Prostate gland (tissue), 2 donors: ENCODE measurements at regions not wholly inside any gene's neighbourhood (a gene's known extent, or its start where the extent isn't known, plus 50 kb on each side); places are given as distances from the start of the nearest gene placed in this dataset.

ENCODE experiments used
- DNase-seq: peaks from one replicate; pipeline ENCODE4 v3.0.0-alpha.2; 2019; ENCODE audit warnings: low spot score
- H3K27ac ChIP-seq, 2 donors: fragments of 200-600 bp; sonication (generic); 2 replicates each; pipeline ENCODE4 v1.5.1; 2017 to 2019
- H3K27me3 ChIP-seq: fragments of 200-600 bp; sonication (generic); replicated peaks from 2 replicates; pipeline ENCODE4 v1.5.1; 2019; ENCODE audit not compliant: insufficient read depth
- H3K36me3 ChIP-seq, 2 donors: fragments of 200-600 bp; sonication (generic); 1 replicate in 1 of 2; 2 replicates in 1 of 2; pipeline versions ENCODE4 v1.5.1 to v1.8.1; 2017 to 2019
- H3K4me1 ChIP-seq: fragments of 200-600 bp; sonication (generic); replicated peaks from 2 replicates; pipeline ENCODE4 v1.5.1; 2019
- H3K4me3 ChIP-seq, 2 donors: fragments of 200-600 bp; sonication (generic); 2 replicates each; pipeline ENCODE4 v1.5.1; 2017 to 2019
- H3K9me3 ChIP-seq: fragments of 200-600 bp; sonication (generic); 2 replicates; pipeline ENCODE4 v1.5.1; 2017
- POLR2A ChIP-seq: fragments of 450-650 bp; IDR thresholded peaks from one replicate; pipeline ENCODE4 v1.6.1; 2016; ENCODE audit warnings: antibody characterized with exemption, mild to moderate bottlenecking
- POLR2AphosphoS5 ChIP-seq: sonication (generic); formaldehyde crosslinking; IDR thresholded peaks from one replicate; pipeline ENCODE4 v1.6.1; 2017; ENCODE audit warnings: antibody characterized with exemption
- WGBS: methylation state at CpG from one replicate; pipeline ENCODE4 v1.1.5; 2018; 5-methylcytosine and 5-hydroxymethylcytosine counted together
- intact Hi-C: fragments of 100-400 bp; cut with DNase I; formaldehyde crosslinking; loops from one replicate; pipeline ENCODE4 v1.14.2; 2022
- TF ChIP-seq, protein P1 (sequence below), 4 experiments: fragments of 200-600 bp in 2 of 4; fragments of 450-650 bp in 2 of 4; sonication (generic) in 2 of 4; IDR thresholded peaks; 1 replicate in 3 of 4; 2 replicates in 1 of 4; pipeline ENCODE4 v1.5.1; 2016 to 2019; ENCODE audit warnings: antibody characterized with exemption in 4 of 4, mild to moderate bottlenecking in 2 of 4, moderate library complexity in 2 of 4

DNA sequence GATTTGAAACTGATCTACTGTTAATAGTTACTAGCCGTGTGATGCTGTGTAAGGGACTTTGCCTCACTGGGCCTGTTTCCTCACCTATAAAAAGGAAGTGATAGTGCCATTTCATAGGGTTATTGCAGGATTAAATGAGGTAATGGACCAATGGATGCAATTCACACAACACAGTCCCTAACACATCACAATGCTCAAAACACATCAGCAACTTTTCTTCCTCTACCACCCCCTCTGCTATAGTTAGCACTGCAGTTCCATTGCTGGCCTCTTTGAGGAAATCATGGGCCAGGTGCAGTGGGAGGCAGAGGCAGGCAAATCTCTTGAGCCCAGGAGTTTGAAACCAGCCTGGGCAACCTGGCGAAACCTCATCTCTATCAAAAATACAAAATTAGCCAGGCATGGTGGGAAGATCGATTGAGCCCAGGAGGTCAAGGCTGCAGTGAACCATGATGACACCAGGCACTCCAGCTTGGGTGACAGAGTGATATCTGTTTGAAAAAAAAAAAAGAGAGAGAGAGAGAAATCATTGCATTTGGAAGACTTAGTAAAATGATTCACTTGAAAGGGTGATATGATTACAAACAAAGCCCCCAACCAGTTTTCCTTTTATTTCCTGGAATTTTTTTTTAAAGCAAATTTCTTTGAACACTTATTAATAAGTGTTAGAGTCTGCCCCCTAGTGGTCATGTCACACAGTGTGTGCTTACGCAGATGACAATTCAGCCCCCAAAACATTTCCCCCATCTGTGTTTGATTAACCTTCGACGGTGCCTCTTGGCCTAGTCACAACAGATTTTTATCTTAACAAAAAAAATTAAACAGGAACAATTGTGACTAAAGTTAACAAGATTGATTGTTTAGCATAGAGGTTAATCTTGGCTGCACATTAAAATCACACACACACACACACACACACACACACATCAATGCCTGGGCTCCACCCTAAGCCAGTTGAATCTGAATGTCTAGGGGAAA lies 88.6 kb upstream of the BCL11A start:
- Histone ChIP-seq H3K27me3 (no peaks in the 10 kb centered on the region), H3K9me3 (no peaks in the 10 kb centered on the region), H3K4me3 (no peak overlapping the region), H3K36me3 (no peaks in the 10 kb centered on the region), H3K27ac (no peak overlapping the region), H3K4me1 (no peaks in the 10 kb centered on the region)
- DNase-seq: peak; percentile 7
- no peak for TF ChIP-seq POLR2A
- TF ChIP-seq, protein P1, sequence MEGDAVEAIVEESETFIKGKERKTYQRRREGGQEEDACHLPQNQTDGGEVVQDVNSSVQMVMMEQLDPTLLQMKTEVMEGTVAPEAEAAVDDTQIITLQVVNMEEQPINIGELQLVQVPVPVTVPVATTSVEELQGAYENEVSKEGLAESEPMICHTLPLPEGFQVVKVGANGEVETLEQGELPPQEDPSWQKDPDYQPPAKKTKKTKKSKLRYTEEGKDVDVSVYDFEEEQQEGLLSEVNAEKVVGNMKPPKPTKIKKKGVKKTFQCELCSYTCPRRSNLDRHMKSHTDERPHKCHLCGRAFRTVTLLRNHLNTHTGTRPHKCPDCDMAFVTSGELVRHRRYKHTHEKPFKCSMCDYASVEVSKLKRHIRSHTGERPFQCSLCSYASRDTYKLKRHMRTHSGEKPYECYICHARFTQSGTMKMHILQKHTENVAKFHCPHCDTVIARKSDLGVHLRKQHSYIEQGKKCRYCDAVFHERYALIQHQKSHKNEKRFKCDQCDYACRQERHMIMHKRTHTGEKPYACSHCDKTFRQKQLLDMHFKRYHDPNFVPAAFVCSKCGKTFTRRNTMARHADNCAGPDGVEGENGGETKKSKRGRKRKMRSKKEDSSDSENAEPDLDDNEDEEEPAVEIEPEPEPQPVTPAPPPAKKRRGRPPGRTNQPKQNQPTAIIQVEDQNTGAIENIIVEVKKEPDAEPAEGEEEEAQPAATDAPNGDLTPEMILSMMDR (IDR thresholded peaks at IDR 0.05): peak in 3 of 4 experiments; percentile 37 to 65 (median 52)
- TF ChIP-seq POLR2AphosphoS5: no peak
- WGBS: 42% methylated on average over 6 of the region's 6 CpGs
- intact Hi-C loops: no loop called here

GRCh38 chr2:60643747-60644146 lies 90.3 kb upstream of the BCL11A start:
- 81% methylated on average over 7 of the region's 7 CpGs for WGBS
- no peaks in the 10 kb centered on the region for H3K27me3 ChIP-seq
- no peaks in the 10 kb centered on the region for H3K9me3 ChIP-seq
- TF ChIP-seq, protein P1 (IDR thresholded peaks at IDR 0.05): no peak
- TF ChIP-seq POLR2AphosphoS5 (no peak), POLR2A (no peak)
- H3K36me3 ChIP-seq: no peaks in the 10 kb centered on the region
- H3K27ac ChIP-seq: no peak overlapping the region
- no peak for DNase-seq
- no peaks in the 10 kb centered on the region for H3K4me1 ChIP-seq
- H3K4me3 ChIP-seq: no peak overlapping the region
- intact Hi-C loops: no loop called here

- intact Hi-C loops: no loop called here
- TF ChIP-seq POLR2AphosphoS5 (no peak), POLR2A (no peak)
- TF ChIP-seq, protein P1 (IDR thresholded peaks at IDR 0.05): no peak
- Histone ChIP-seq H3K9me3 (no peaks in the 10 kb centered on the region), H3K27ac (no peak overlapping the region), H3K36me3 (no peaks in the 10 kb centered on the region), H3K4me1 (no peaks in the 10 kb centered on the region), H3K4me3 (no peak overlapping the region), H3K27me3 (no peaks in the 10 kb centered on the region)
- WGBS: 63% methylated on average over 6 of the region's 6 CpGs
- DNase-seq: no peak
Measured at GRCh38 chr2:60644951-60645350, 91.5 kb upstream of the BCL11A start.

- no peaks in the 10 kb centered on the region for H3K9me3 ChIP-seq
- intact Hi-C loops: no loop called here
- DNase-seq: no peak
- H3K27ac ChIP-seq: no peak overlapping the region
- no peaks in the 10 kb centered on the region for H3K27me3 ChIP-seq
- WGBS: 23% methylated on average over 5 of the region's 5 CpGs
- no peaks in the 10 kb centered on the region for H3K4me1 ChIP-seq
- no peak for TF ChIP-seq POLR2AphosphoS5
- TF ChIP-seq, protein P1 (IDR thresholded peaks at IDR 0.05): no peak
- TF ChIP-seq POLR2A: no peak
- no peaks in the 10 kb centered on the region for H3K36me3 ChIP-seq
- H3K4me3 ChIP-seq: no peak overlapping the region
Measured at GRCh38 chr2:60648191-60648590, 94.7 kb upstream of the BCL11A start.

DNA sequence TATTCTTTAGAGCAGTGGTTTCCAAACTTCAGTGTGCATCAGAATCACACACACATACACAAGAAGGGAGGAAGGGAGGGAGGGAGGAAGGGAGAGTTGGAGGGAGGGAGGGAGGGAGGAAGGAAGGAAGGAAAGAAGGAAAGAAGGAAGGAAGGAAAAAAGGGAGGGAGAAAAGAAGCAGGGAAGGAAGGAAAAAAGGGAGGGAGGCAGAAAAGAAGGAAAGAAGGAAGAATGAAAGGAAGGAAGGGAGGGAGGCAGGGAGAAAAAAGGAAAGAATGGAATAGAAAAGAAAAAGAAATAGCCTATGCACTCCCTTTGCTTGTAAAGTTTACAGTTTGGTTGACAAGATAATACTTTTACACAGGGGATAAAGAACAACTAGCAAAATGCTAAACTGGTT lies 96.3 kb upstream of the BCL11A start:
- TF ChIP-seq, protein P1 (IDR thresholded peaks at IDR 0.05): no peak
- TF ChIP-seq POLR2AphosphoS5 (no peak), POLR2A (no peak)
- Histone ChIP-seq H3K4me1 (no peaks in the 10 kb centered on the region), H3K27ac (no peak overlapping the region), H3K36me3 (no peaks in the 10 kb centered on the region), H3K9me3 (no peaks in the 10 kb centered on the region), H3K27me3 (no peaks in the 10 kb centered on the region), H3K4me3 (no peak overlapping the region)
- no peak for DNase-seq
- intact Hi-C loops: no loop called here
